H1 (cell line): ENCODE measurements at regions not wholly inside any gene's neighbourhood (a gene's known extent, or its start where the extent isn't known, plus 50 kb on each side); places are given as distances from the start of the nearest gene placed in this dataset.

ENCODE experiments used
- CTBP2 ChIP-seq: IDR thresholded peaks from 2 replicates; pipeline ENCODE4 v1.7.0; 2011; ENCODE audit warnings: borderline replicate concordance, mild to moderate bottlenecking, moderate library complexity, mixed read lengths, low read length; ENCODE audit not compliant: insufficient read depth, insufficient read length
- CTCF ChIP-seq, 3 experiments: IDR thresholded peaks; 1 replicate in 2 of 3; 2 replicates in 1 of 3; pipeline versions ENCODE4 v1.5.1 to v1.6.1; 2011; ENCODE audit warnings: low read length in 3 of 3, mild to moderate bottlenecking in 3 of 3, inconsistent platforms in 2 of 3, low read depth in 1 of 3, moderate library complexity in 1 of 3; ENCODE audit not compliant: insufficient read depth in 1 of 3; ENCODE audit errors: control extremely low read depth in 1 of 3
- EP300 ChIP-seq, 2 experiments: IDR thresholded peaks; 1 replicate in 1 of 2; 2 replicates in 1 of 2; pipeline ENCODE4 v1.6.1; 2011 to 2012; ENCODE audit warnings: low read depth in 2 of 2, low read length in 2 of 2, mild to moderate bottlenecking in 2 of 2, borderline replicate concordance in 1 of 2, inconsistent platforms in 1 of 2, moderate library complexity in 1 of 2
- GTF2F1 ChIP-seq: IDR thresholded peaks from 2 replicates; pipeline ENCODE4 v1.6.1; 2012; ENCODE audit warnings: low read depth, low read length, improper control_type of control experiment, borderline replicate concordance
- JUND ChIP-seq: IDR thresholded peaks from 2 replicates; pipeline ENCODE4 v1.6.1; 2011; ENCODE audit warnings: mild to moderate bottlenecking, improper control_type of control experiment, low read length
- POLR2A ChIP-seq, 2 experiments: IDR thresholded peaks; 1 replicate in 1 of 2; 2 replicates in 1 of 2; pipeline ENCODE4 v1.6.1; 2011; ENCODE audit warnings: low read depth in 2 of 2, low read length in 2 of 2, mild to moderate bottlenecking in 2 of 2; ENCODE audit errors: control extremely low read depth in 1 of 2
- POLR2AphosphoS5 ChIP-seq: IDR thresholded peaks from 2 replicates; pipeline ENCODE4 v1.6.1; 2011; ENCODE audit warnings: low read depth, low read length
- SRF ChIP-seq: IDR thresholded peaks from 2 replicates; pipeline ENCODE4 v1.6.1; 2011; ENCODE audit warnings: mild to moderate bottlenecking, low read depth, low read length, moderate library complexity
- YY1 ChIP-seq: IDR thresholded peaks from 2 replicates; pipeline ENCODE4 v1.6.1; 2011; ENCODE audit warnings: low read depth, mild to moderate bottlenecking, low read length
- ZNF274 ChIP-seq: IDR thresholded peaks from 2 replicates; pipeline ENCODE4 v1.7.0; 2012; ENCODE audit warnings: low read length, borderline replicate concordance; ENCODE audit errors: extremely low read depth

- TF ChIP-seq GTF2F1 (no peak), JUND (no peak), SRF (no peak), ZNF274 (no peak), CTBP2 (no peak), EP300 (IDR thresholded peaks at IDR 0.05; ENCODE audit: borderline replicate concordance in 1 of 2, low read depth in 2 of 2, low read length in 2 of 2) (no peak), POLR2A (IDR thresholded peaks at IDR 0.05; ENCODE audit: control extremely low read depth in 1 of 2, low read depth in 2 of 2, low read length in 2 of 2) (no peak), CTCF (IDR thresholded peaks at IDR 0.05; ENCODE audit: control extremely low read depth in 1 of 3, insufficient read depth in 1 of 3, low read depth in 1 of 3, low read length in 3 of 3) (no peak), POLR2AphosphoS5 (no peak), YY1 (no peak)
Measured at GRCh38 chr7:4612237-4612636, 69.9 kb upstream of the FOXK1 start.
